ENCODE measurements at regions not wholly inside any gene's neighbourhood (a gene's known extent, or its start where the extent isn't known, plus 50 kb on each side); places are given as distances from the start of the nearest gene placed in this dataset.
"Not testable (repeated sequence)": the region's sequence is repeated elsewhere in the genome, so short reads cannot be mapped to it uniquely, and the experiment has no call there.

DNA sequence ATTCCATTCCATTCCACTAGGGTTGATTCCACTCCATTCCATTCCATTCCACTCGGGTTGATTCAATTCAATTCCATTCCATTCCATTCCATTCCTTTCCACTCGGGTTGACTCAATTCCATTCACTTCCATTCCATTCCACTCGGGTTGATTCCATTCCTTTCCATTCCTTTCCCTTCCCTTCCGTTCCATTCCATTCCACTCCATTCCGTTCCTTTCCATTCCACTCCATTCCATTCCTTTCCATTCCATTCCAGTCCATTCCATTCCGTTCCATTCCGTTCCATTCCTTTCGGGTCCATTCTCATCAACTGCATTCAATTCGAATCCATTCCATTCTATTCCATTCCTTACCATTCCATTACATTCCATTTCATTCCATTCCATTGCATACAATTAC lies 1135.3 kb downstream of the RPIA start:
- CTCF ChIA-PET; H3K9me1 ChIP-seq (ENCODE audit: insufficient read depth, low read length); H3K27me3 ChIP-seq (ENCODE audit: control insufficient read depth, insufficient read depth, low read length); dilution Hi-C loops (cut with HindIII; ENCODE audit: low sequenced_read_pairs, unreplicated experiment); ATAC-seq (ENCODE audit: low read depth); H4K8ac ChIP-seq (ENCODE audit: low read depth in 2 of 2, low read length in 2 of 2); H3K18ac ChIP-seq (ENCODE audit: low read depth, low read length); H3K36me3 ChIP-seq (ENCODE audit: control insufficient read depth, insufficient read depth, low read length); POLR2A ChIA-PET (ENCODE audit: unreplicated experiment); H2AFZ ChIP-seq (replicated peaks; ENCODE audit: low read length, poor library complexity); H2AK9ac ChIP-seq (replicated peaks; ENCODE audit: low read depth, low read length, poor library complexity); H2BK20ac ChIP-seq (ENCODE audit: low read depth, low read length); H3K4me2 ChIP-seq (ENCODE audit: low read depth, low read length); H4K20me1 ChIP-seq (ENCODE audit: insufficient read depth, low read length); H3K27ac ChIP-seq (ENCODE audit: insufficient read depth, low read length); H3K56ac ChIP-seq (ENCODE audit: extremely low read depth, insufficient read depth, low read length); DNase-seq; H3K9ac ChIP-seq (ENCODE audit: low read depth, low read length); H3K23ac ChIP-seq (ENCODE audit: low read depth, low read length); in situ Hi-C loops (cut with MboI; ENCODE audit: low sequenced_read_pairs); H4K91ac ChIP-seq (ENCODE audit: insufficient read depth, low read depth, low read length); H3K4me1 ChIP-seq (ENCODE audit: control insufficient read depth, insufficient read depth, low read length); H2AK5ac ChIP-seq (ENCODE audit: low read depth, low read length); H4K5ac ChIP-seq (ENCODE audit: low read depth, low read length); H2BK15ac ChIP-seq (ENCODE audit: low read depth, low read length); H3K79me1 ChIP-seq (ENCODE audit: low read depth in 1 of 2, low read length in 2 of 2); H2BK120ac ChIP-seq (ENCODE audit: low read depth, low read length); intact Hi-C loops (cut with micrococcal nuclease); H3K14ac ChIP-seq (replicated peaks; ENCODE audit: low read depth, low read length); BruUV-seq (replicated peaks); H3K4me3 ChIP-seq (ENCODE audit: insufficient read depth, low read depth, low read length); H3K4ac ChIP-seq (ENCODE audit: low read depth, low read length): not testable (repeated sequence)
- peaks cover 39% of the 10 kb centered on the region for H3K9me3 ChIP-seq (ENCODE audit: control insufficient read depth, insufficient read depth, low read length)
- peak overlapping the region; percentile 82 for H2BK5ac ChIP-seq (ENCODE audit: low read depth, low read length, poor library complexity, severe bottlenecking)
- 44 to 100% methylated on average over 6 to 9 of the region's 9 CpGs for WGBS, 2 experiments (ENCODE audit: extremely low coverage in 2 of 2, insufficient read length in 1 of 2)

GRCh38 chr2:89827829-89828228 lies 1136.4 kb downstream of the RPIA start:
- H2BK20ac ChIP-seq (ENCODE audit: low read depth, low read length); H3K56ac ChIP-seq (ENCODE audit: extremely low read depth, insufficient read depth, low read length); H4K5ac ChIP-seq (ENCODE audit: low read depth, low read length); H3K23ac ChIP-seq (ENCODE audit: low read depth, low read length); in situ Hi-C loops (cut with MboI; ENCODE audit: low sequenced_read_pairs); H4K20me1 ChIP-seq (ENCODE audit: insufficient read depth, low read length); ATAC-seq (ENCODE audit: low read depth); H3K27ac ChIP-seq (ENCODE audit: insufficient read depth, low read length); H4K8ac ChIP-seq (ENCODE audit: low read depth in 2 of 2, low read length in 2 of 2); H3K4me2 ChIP-seq (ENCODE audit: low read depth, low read length); POLR2A ChIA-PET (ENCODE audit: unreplicated experiment); H3K4ac ChIP-seq (ENCODE audit: low read depth, low read length); H2AK5ac ChIP-seq (ENCODE audit: low read depth, low read length); H2BK120ac ChIP-seq (ENCODE audit: low read depth, low read length); H2AK9ac ChIP-seq (replicated peaks; ENCODE audit: low read depth, low read length, poor library complexity); intact Hi-C loops (cut with micrococcal nuclease); H3K79me1 ChIP-seq (ENCODE audit: low read depth in 1 of 2, low read length in 2 of 2); H3K36me3 ChIP-seq (ENCODE audit: control insufficient read depth, insufficient read depth, low read length); H3K14ac ChIP-seq (replicated peaks; ENCODE audit: low read depth, low read length); H4K91ac ChIP-seq (ENCODE audit: insufficient read depth, low read depth, low read length); BruUV-seq (replicated peaks); H3K9me1 ChIP-seq (ENCODE audit: insufficient read depth, low read length); H3K4me1 ChIP-seq (ENCODE audit: control insufficient read depth, insufficient read depth, low read length); H2BK5ac ChIP-seq (ENCODE audit: low read depth, low read length, poor library complexity, severe bottlenecking); H2BK15ac ChIP-seq (ENCODE audit: low read depth, low read length); H2AFZ ChIP-seq (replicated peaks; ENCODE audit: low read length, poor library complexity); H3K18ac ChIP-seq (ENCODE audit: low read depth, low read length); H3K27me3 ChIP-seq (ENCODE audit: control insufficient read depth, insufficient read depth, low read length); dilution Hi-C loops (cut with HindIII; ENCODE audit: low sequenced_read_pairs, unreplicated experiment); H3K9ac ChIP-seq (ENCODE audit: low read depth, low read length); H3K4me3 ChIP-seq (ENCODE audit: insufficient read depth, low read depth, low read length); CTCF ChIA-PET: not testable (repeated sequence)
- 20% methylated on average over 2 of the region's 2 CpGs; no CpG with 5 or more reads in 1 of the 2 experiments for WGBS, 2 experiments (ENCODE audit: extremely low coverage in 2 of 2, insufficient read length in 1 of 2)
- DNase-seq = peak; percentile 40
- peaks cover 41% of the 10 kb centered on the region for H3K9me3 ChIP-seq (ENCODE audit: control insufficient read depth, insufficient read depth, low read length)
